ENCODE measurements at regions not wholly inside any gene's neighbourhood (a gene's known extent, or its start where the extent isn't known, plus 50 kb on each side); places are given as distances from the start of the nearest gene placed in this dataset.

DNA sequence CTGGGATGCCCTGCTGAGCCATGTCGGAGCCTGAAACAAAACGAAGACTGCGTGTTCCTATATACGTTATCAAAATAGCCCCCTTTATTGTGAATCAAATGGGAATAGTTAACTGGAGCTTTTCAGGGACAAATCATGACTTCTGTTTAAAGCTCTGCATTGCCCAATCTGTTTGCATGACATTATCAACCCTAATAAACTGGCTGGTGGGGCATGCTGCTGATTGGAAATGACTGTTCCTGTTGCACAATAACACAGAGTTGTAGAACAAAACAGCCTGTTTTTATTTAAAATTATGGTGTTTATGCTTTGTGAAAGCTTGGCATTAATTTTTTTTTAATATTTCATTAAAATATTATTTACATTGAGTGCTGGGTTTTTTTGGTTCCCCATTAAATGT is 215.5 kb downstream of the TMEM167A start:
- DNase-seq (ENCODE audit: extremely low read depth, low read depth), result no peak
- no peak overlapping the region for H3K4me3 ChIP-seq (replicated peaks; ENCODE audit: low read depth, low read length)
- TF ChIP-seq, protein P1, sequence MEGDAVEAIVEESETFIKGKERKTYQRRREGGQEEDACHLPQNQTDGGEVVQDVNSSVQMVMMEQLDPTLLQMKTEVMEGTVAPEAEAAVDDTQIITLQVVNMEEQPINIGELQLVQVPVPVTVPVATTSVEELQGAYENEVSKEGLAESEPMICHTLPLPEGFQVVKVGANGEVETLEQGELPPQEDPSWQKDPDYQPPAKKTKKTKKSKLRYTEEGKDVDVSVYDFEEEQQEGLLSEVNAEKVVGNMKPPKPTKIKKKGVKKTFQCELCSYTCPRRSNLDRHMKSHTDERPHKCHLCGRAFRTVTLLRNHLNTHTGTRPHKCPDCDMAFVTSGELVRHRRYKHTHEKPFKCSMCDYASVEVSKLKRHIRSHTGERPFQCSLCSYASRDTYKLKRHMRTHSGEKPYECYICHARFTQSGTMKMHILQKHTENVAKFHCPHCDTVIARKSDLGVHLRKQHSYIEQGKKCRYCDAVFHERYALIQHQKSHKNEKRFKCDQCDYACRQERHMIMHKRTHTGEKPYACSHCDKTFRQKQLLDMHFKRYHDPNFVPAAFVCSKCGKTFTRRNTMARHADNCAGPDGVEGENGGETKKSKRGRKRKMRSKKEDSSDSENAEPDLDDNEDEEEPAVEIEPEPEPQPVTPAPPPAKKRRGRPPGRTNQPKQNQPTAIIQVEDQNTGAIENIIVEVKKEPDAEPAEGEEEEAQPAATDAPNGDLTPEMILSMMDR (IDR thresholded peaks at IDR 0.05; ENCODE audit: low read depth, low read length, missing control alignments), result no peak

DNA sequence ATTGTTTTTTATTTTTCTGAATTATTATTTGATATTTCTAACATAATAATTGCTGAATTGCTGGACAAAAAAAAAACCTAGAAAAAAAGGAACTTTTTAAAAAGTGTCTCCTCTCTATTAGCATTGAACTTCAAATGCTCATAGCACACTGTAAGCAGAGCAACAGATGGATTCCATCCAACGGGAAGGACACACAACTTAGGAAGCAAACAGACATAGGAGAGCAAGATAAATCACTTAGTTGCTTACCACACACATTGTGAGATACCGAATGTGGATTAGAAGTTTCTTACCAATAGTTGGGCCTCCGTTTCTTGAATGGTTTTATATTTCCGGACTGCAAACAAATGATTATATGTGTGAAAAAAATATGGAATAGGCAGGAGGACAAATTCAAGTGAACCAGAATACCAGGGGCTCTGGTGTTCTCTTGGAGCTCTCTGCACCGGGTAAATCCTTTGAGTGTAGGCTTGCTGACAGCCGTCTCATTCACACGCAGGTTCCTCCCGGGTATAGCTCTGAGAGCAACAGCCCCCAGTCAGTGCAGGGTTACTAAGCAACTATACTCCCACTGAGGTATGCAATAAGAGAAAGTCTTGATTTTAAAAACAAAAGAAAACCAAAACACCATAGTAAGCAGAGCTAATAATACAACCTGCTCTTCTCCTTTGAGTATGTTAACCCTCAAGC is 217.6 kb downstream of the TMEM167A start:
- no peak for DNase-seq (ENCODE audit: extremely low read depth, low read depth)
- TF ChIP-seq, protein P1 (IDR thresholded peaks at IDR 0.05; ENCODE audit: low read depth, low read length, missing control alignments), result no peak
- no peak overlapping the region for H3K4me3 ChIP-seq (replicated peaks; ENCODE audit: low read depth, low read length)

DNA sequence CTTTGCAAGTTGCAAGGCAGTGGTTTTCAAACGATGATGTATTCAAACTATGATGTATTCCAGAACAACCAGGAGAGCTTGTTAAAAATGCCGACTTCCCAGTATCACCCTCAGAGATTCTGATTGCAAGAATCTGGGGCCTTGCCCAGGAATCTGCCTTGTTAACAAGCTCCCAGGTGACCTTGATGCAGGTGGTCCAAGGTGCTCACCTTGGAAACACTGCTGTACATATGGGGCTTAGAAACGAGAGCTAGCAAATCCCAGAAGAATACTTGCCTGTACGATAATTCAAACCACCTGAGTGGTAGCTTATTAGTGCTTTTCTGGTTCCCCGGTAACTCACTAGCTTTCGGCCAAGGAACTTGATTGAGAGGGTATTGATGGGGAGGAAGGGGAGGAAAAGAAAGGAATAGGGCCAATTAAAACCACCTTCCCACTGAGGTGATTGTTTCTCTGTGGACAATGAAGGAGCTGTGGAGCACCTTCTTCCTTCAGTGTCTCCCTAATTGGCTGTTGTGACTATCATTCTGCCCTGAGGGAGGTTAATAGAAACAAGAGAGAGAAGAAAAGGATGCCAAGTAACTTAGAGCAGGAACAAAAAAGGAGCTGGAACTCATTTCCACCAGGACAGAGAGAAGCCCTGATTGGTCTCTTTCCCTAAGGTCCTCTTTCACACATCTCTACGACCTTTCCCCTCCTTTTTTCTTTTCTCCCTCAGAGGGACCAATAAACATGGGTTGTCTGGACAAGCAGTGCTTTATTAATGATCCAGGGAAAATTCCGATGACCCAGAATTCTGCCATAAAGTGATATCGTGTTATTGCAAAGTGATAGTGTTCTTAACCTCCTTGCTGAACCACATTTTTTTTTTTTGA is 218.8 kb downstream of the TMEM167A start:
- DNase-seq (ENCODE audit: extremely low read depth, low read depth), result no peak
- H3K4me3 ChIP-seq (replicated peaks; ENCODE audit: low read depth, low read length), result no peak overlapping the region
- TF ChIP-seq, protein P1 (IDR thresholded peaks at IDR 0.05; ENCODE audit: low read depth, low read length, missing control alignments), result no peak

DNA sequence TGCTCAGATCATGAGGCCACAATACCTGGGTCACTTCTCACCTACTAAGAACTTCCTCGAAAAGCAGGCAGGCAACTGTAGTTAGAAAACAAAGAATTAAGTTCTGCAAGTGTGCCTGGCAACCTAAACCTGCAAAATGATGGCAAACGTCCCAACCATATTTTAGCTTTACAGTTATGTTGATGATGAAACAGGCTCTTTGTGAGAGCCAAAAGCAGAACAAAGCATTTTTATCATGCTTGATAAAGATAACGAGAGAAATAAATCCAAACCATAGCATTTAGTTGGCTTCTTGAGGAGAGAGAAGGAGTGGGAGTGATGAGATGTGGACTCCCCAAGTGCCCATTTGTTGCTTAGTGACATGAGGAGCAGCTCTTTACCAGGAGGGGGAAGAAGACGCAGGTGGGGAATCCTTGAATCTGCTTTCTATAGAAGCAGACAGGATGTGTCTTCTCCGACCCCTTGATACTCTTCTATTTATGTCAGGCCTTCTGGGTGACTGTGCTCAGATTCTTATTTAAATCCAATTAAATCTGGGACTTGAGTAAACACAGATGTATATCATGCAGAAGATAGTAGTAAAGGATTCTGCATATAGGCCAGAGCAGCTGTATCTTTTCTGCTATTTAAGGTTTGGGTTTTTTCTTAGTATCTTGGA is 221.2 kb downstream of the TMEM167A start:
- TF ChIP-seq, protein P1 (IDR thresholded peaks at IDR 0.05; ENCODE audit: low read depth, low read length, missing control alignments), result no peak
- DNase-seq (ENCODE audit: extremely low read depth, low read depth), result no peak
- no peak overlapping the region for H3K4me3 ChIP-seq (replicated peaks; ENCODE audit: low read depth, low read length)

DNA sequence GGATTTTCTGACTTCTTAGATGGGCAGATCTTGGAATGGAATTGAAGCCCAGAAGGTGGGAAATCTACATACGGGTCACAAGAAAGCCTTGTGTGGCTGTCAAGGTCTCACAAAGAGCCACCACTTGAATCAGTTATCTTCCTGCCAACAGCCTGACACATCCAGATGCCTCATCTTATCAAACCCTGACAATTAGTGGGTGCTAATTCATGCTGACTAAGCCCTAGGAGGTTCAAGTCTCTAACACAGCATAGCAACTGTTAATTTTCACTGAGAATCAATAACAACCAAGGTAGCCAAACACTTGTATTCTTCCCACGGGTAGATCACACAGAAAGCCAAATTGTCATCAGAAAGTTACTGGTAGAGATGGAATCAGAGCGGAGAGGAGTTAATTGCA is 222.2 kb downstream of the TMEM167A start:
- TF ChIP-seq, protein P1 (IDR thresholded peaks at IDR 0.05; ENCODE audit: low read depth, low read length, missing control alignments), result no peak

DNA sequence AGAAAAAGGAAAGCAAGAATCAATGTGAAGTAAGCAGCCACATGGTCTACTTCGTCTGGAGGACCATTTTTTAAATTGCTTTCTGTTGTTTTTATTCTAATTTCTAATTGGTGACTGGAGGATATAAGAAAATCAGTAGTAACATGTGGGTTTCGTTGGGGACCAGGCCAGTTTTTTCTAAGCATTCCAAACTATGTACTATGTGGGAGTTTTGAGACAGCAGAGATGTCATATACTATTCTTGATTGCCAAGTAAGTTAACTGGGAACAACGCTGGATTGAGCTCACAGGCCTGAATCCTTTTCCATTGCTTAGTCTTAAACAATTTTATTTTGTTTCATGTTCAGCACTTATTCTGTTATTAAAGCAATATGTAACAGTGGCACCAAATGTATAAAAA is 225.7 kb downstream of the TMEM167A start:
- DNase-seq (ENCODE audit: extremely low read depth, low read depth), result no peak
- no peak overlapping the region for H3K4me3 ChIP-seq (replicated peaks; ENCODE audit: low read depth, low read length)
- TF ChIP-seq, protein P1 (IDR thresholded peaks at IDR 0.05; ENCODE audit: low read depth, low read length, missing control alignments), result no peak

More for the DNA sequence above, 222.2 kb downstream of the TMEM167A start:
- H3K4me3 ChIP-seq (replicated peaks; ENCODE audit: low read depth, low read length), result no peak overlapping the region
- no peak for DNase-seq (ENCODE audit: extremely low read depth, low read depth)
